ENCODE measurements at regions not wholly inside any gene's neighbourhood (a gene's known extent, or its start where the extent isn't known, plus 50 kb on each side); places are given as distances from the start of the nearest gene placed in this dataset.

DNA sequence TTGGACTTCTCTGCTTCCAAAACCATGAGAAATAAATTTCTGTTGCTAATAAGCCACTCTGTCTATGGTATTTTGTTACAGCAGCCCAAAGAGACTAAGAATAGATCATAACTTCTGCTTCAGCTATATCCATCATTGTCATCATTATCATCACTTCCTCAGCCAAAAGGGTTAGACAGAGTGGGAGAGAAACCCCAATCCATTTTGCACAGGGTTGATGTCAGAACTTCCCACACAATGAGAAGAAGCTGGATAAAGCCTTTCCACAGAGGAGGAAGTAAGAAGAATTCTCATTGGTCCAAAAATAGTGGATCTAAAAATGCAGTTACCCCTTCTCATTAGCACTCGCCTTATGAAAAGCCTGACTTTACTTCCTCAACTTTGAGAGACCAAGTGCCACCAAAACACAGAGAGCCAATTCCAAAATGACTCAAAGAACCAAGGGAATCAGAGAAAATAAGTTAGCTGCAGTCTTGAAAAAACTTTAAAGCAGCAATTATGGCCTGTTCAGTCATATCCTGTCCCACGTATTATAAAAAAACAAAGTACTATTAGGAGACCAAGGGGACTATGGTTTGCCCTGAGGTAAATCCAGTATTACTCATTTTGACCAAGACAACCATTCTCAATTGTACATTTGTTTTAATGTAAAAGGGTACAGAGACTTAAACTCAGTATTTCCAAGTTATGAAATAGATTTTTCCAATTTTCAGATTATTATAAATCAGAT, 80.2 kb downstream of the WNT5A start:
- no peak overlapping the region for H3K4me3 ChIP-seq (ENCODE audit: low read depth, low read length)
- TF ChIP-seq, protein P1, sequence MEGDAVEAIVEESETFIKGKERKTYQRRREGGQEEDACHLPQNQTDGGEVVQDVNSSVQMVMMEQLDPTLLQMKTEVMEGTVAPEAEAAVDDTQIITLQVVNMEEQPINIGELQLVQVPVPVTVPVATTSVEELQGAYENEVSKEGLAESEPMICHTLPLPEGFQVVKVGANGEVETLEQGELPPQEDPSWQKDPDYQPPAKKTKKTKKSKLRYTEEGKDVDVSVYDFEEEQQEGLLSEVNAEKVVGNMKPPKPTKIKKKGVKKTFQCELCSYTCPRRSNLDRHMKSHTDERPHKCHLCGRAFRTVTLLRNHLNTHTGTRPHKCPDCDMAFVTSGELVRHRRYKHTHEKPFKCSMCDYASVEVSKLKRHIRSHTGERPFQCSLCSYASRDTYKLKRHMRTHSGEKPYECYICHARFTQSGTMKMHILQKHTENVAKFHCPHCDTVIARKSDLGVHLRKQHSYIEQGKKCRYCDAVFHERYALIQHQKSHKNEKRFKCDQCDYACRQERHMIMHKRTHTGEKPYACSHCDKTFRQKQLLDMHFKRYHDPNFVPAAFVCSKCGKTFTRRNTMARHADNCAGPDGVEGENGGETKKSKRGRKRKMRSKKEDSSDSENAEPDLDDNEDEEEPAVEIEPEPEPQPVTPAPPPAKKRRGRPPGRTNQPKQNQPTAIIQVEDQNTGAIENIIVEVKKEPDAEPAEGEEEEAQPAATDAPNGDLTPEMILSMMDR (IDR thresholded peaks at IDR 0.05; ENCODE audit: low read depth, low read length) = no peak
- TF ChIP-seq POLR2A (IDR thresholded peaks at IDR 0.05; ENCODE audit: extremely low read depth, insufficient read length) = no peak
- TF ChIP-seq MYC (IDR thresholded peaks at IDR 0.05; ENCODE audit: low read depth, low read length) = no peak
- TF ChIP-seq, protein P2, sequence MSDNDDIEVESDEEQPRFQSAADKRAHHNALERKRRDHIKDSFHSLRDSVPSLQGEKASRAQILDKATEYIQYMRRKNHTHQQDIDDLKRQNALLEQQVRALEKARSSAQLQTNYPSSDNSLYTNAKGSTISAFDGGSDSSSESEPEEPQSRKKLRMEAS (IDR thresholded peaks at IDR 0.05; ENCODE audit: low read depth, low read length) = no peak
- no peak for DNase-seq (ENCODE audit: low read depth)

DNA sequence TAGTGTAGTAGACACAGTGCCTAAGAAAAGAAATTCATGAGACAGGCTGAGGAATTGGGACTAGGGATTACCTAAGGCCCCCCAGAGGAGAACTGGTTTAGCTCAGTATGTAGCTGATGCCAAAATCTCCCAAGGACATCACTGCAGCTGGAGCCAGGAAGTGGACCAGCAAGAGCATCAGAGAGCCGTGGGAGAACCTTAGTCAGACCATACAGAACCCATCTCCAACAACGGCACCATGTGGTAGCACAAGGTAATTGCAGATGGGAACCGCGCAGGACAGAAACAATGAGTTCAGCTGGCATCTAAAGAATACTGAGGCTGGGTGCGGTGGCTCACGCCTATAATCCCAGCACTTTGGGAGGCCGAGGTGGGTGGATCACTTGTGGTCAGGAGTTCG, 81.7 kb downstream of the WNT5A start:
- peak; percentile 25 for DNase-seq (ENCODE audit: low read depth)
- TF ChIP-seq MYC (IDR thresholded peaks at IDR 0.05; ENCODE audit: low read depth, low read length) = no peak
- TF ChIP-seq, protein P1 (IDR thresholded peaks at IDR 0.05; ENCODE audit: low read depth, low read length) = peak; percentile 46
- no peak overlapping the region for H3K4me3 ChIP-seq (ENCODE audit: low read depth, low read length)

DNA sequence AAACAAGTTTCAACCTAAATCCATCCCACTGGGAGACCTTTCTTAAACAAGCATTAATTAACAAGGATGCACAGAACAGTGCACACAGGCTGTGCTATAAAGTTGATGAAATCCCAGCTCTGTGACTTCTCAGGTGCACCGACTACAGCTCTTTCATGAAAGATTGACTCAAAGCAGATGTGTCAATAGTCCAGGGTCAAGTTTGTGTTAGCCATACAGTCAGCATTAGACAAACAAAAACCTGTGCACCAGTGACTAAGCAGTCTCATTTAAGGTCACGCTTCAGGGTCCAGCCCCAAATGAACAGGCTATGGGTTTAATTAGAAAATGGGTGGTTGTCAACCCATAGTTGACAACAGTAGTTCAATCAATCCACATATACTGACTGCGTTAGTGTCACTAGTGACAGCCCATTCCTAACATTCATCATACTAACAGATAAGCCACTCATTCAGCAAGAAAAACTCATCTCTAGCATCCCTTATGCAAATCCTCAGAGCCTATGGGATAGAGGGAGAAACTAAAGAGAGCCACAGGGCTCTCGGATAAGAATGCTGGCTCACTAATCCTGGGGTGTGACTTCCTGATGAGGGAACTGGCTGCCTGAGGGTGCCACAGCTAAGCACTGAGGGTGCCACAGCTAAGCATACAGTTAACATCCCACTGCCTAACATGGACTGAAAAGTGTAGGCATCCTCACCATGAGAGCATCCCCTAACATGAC, 84.1 kb downstream of the WNT5A start:
- H3K4me3 ChIP-seq (ENCODE audit: low read depth, low read length) = no peak overlapping the region
- DNase-seq (ENCODE audit: low read depth) = no peak
- TF ChIP-seq POLR2A (IDR thresholded peaks at IDR 0.05; ENCODE audit: extremely low read depth, insufficient read length) (no peak), MYC (IDR thresholded peaks at IDR 0.05; ENCODE audit: low read depth, low read length) (no peak)
- TF ChIP-seq, protein P2 (IDR thresholded peaks at IDR 0.05; ENCODE audit: low read depth, low read length) = no peak
- TF ChIP-seq, protein P1 (IDR thresholded peaks at IDR 0.05; ENCODE audit: low read depth, low read length) = no peak

DNA sequence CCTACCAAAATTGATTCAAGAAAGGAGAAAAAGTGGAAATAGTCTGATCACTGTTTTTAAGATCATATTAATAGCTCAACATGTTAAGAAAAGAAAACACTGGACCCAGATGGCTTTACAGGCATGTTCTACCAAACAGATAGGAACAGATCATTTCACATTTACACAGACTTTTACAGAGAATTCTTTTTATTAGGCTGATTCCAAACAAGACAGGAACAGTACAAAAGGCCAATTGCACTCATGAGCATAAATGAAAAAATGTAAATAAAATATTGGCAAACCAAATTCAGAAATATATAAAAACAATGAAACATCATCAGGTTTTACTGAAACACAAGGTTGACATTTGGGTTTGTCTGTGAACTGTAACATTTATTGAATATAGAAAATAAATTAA, 106.5 kb downstream of the WNT5A start:
- DNase-seq (ENCODE audit: low read depth) = no peak
- no peak overlapping the region for H3K4me3 ChIP-seq (ENCODE audit: low read depth, low read length)
- TF ChIP-seq MYC (IDR thresholded peaks at IDR 0.05; ENCODE audit: low read depth, low read length) = no peak

DNA sequence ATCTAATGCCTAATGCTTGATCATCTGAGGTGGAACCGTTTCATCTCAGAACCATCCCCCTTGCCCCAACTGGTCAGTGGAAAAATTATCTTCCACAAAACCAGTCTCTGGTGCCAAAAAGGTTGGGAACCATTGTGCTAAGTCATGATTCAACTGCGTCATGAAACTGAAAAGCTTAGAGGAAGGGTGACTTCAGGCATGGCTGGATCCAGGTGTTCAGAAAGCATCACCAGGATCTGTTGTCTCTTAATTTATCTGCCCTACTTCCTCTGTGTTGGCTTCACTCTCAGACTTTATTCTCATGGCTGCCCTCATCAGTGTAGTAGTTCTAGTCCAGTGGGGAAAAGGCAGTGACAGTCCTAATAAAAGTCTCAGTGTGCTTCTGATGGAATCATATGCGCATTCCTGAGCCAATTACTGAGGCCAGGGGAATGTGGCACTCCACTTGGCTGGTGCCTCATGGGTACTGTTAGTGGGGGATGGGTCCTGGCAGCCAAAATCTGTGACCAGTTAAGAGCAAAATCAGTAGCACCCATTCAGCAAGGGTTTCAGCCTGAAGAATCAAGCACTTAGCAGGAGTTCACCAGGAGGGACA, 110.3 kb downstream of the WNT5A start:
- DNase-seq (ENCODE audit: low read depth) = no peak
- TF ChIP-seq, protein P2 (IDR thresholded peaks at IDR 0.05; ENCODE audit: low read depth, low read length) = no peak
- TF ChIP-seq POLR2A (IDR thresholded peaks at IDR 0.05; ENCODE audit: extremely low read depth, insufficient read length) (no peak), MYC (IDR thresholded peaks at IDR 0.05; ENCODE audit: low read depth, low read length) (no peak)
- TF ChIP-seq, protein P1 (IDR thresholded peaks at IDR 0.05; ENCODE audit: low read depth, low read length) = no peak
- no peak overlapping the region for H3K4me3 ChIP-seq (ENCODE audit: low read depth, low read length)

DNA sequence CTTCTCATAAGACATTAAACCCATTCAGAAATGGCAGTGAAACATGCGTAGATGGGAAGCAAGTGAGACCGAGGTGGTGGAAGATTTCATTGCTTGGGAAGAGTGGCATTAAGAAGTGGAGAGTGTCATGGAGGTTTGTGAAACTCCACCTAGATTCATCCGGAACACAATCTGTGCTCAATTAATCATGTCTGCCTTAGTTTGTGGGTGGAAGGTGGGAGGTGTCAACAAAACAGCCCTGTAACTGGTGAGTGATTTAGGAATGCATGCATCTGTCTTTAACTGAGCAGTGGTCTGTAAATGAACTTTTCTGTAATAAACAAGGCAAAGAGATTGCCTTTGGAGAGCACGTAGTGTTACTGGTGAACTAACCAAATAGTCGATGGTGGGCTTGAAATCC, 113.7 kb downstream of the WNT5A start:
- no peak for DNase-seq (ENCODE audit: low read depth)
- TF ChIP-seq, protein P2 (IDR thresholded peaks at IDR 0.05; ENCODE audit: low read depth, low read length) = no peak
- no peak for TF ChIP-seq POLR2A (IDR thresholded peaks at IDR 0.05; ENCODE audit: extremely low read depth, insufficient read length)
- no peak overlapping the region for H3K4me3 ChIP-seq (ENCODE audit: low read depth, low read length)
